ENCODE measurements at regions not wholly inside any gene's neighbourhood (a gene's known extent, or its start where the extent isn't known, plus 50 kb on each side); places are given as distances from the start of the nearest gene placed in this dataset.

DNA sequence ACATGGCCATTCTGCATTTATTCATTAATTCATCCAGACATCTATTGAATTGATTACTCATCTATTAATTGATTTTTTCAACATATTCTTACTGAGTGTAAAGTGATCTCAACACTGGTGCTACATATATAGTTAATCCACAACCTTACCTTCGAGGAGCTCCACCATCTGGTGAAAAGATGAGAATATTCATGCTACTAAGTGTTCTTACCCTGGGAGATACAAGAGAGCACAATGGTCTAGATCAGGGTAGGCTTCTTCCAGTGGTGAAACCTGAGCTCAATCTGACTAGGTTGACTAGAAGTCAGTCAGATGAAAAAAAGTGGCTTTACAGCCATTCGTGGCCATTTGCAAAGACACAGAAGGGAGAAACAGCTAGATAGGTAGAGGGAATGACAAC, 507.4 kb downstream of the ANKRD7 start:
- H3K4me3 ChIP-seq (ENCODE audit: low read depth, low read length): no peak overlapping the region
- TF ChIP-seq, protein P1, sequence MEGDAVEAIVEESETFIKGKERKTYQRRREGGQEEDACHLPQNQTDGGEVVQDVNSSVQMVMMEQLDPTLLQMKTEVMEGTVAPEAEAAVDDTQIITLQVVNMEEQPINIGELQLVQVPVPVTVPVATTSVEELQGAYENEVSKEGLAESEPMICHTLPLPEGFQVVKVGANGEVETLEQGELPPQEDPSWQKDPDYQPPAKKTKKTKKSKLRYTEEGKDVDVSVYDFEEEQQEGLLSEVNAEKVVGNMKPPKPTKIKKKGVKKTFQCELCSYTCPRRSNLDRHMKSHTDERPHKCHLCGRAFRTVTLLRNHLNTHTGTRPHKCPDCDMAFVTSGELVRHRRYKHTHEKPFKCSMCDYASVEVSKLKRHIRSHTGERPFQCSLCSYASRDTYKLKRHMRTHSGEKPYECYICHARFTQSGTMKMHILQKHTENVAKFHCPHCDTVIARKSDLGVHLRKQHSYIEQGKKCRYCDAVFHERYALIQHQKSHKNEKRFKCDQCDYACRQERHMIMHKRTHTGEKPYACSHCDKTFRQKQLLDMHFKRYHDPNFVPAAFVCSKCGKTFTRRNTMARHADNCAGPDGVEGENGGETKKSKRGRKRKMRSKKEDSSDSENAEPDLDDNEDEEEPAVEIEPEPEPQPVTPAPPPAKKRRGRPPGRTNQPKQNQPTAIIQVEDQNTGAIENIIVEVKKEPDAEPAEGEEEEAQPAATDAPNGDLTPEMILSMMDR (conservative IDR thresholded peaks at IDR 0.05; ENCODE audit: low read depth, low read length): no peak
- DNase-seq (ENCODE audit: low read depth): no peak

DNA sequence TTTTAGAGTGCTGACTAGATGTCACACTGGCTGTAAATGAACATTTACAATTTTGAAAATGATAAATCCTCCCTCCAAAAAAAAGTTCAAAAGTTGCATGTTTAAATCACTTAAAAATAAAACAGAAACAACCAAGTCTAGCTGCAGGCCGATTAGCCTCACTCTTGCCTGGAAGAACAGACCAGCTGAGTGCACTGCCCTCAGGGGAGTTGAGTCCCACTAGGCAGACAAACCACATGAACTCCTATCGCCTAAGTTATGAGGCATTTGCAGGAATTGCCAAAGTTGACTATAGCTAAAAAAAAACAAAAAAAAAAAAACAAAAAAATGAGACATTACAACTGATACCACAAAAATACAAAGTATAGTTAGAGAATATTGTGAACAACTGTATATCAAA, 510.0 kb downstream of the ANKRD7 start:
- H3K4me3 ChIP-seq (ENCODE audit: low read depth, low read length): no peak overlapping the region
- TF ChIP-seq, protein P1 (conservative IDR thresholded peaks at IDR 0.05; ENCODE audit: low read depth, low read length): no peak
- DNase-seq (ENCODE audit: low read depth): no peak

DNA sequence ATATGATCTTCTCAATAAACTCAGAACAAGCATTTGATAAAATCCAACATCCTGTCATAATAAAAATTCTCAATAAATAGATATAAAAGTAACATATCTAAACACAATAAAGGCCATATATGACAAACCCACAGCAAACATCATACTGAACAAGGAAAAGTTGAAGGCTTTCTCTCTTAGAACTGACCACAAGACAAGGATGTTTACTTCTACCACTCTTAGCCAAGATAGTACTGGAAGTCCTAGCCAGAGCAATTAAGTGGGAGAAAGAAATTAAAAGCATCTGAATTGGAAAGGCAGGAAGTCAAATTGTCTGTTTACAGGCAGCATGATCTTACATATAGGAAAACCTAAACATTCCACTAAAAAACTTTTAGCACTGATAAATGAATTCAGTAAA, 510.9 kb downstream of the ANKRD7 start:
- TF ChIP-seq, protein P1 (conservative IDR thresholded peaks at IDR 0.05; ENCODE audit: low read depth, low read length): no peak
- H3K4me3 ChIP-seq (ENCODE audit: low read depth, low read length): no peak overlapping the region
- DNase-seq (ENCODE audit: low read depth): no peak

DNA sequence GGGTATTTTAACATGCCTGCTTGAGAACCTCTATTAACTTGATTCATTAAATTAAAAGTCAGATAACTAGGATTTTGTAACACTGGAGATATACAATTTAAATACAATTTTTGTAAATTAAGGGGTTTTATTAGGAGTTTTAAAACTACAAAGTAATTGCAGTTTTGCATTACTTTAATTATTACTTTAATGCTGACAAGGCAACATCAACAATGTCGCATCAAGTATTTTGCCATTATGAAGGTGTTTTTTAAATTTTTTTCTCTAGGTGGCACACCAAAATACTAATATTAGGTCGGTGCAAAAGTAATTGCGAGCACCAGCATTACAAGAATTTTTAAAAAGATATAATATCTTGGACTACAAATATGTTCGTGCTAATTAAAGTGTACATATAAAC, 513.4 kb downstream of the ANKRD7 start:
- no peak overlapping the region for H3K4me3 ChIP-seq (ENCODE audit: low read depth, low read length)
- DNase-seq (ENCODE audit: low read depth): no peak
- TF ChIP-seq, protein P1 (conservative IDR thresholded peaks at IDR 0.05; ENCODE audit: low read depth, low read length): no peak

- no peak for DNase-seq (ENCODE audit: low read depth)
- no peak overlapping the region for H3K4me3 ChIP-seq (ENCODE audit: low read depth, low read length)
- TF ChIP-seq, protein P1 (conservative IDR thresholded peaks at IDR 0.05; ENCODE audit: low read depth, low read length): no peak
These were observed 521.4 kb downstream of the ANKRD7 start for GRCh38 chr7:118745927-118746326.

DNA sequence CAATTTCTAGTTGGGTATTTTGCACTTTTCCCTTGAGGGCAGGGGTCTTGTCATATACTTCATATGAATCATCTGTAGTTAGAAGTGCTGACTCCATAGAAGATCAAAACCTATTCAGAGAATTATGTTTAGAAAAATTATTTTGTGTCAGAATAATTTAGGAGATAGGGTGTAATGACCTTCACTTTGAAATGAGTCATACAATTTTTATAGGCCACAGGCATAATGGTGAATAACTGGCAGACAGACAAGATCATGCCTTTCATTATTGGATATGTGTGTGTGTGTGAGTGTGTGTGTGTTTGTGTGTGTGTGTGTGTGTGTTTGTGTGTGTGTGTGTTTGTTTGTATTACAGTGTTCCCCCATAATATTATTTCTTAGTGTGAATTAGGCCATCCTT, 523.0 kb downstream of the ANKRD7 start:
- TF ChIP-seq, protein P1 (conservative IDR thresholded peaks at IDR 0.05; ENCODE audit: low read depth, low read length): no peak
- DNase-seq (ENCODE audit: low read depth): no peak
- no peak overlapping the region for H3K4me3 ChIP-seq (ENCODE audit: low read depth, low read length)

- DNase-seq (ENCODE audit: low read depth): no peak
- H3K4me3 ChIP-seq (ENCODE audit: low read depth, low read length): no peak overlapping the region
- TF ChIP-seq, protein P1 (conservative IDR thresholded peaks at IDR 0.05; ENCODE audit: low read depth, low read length): no peak
These were observed 529.0 kb downstream of the ANKRD7 start for GRCh38 chr7:118753479-118753878.

Data from choroid plexus epithelial cell (primary cell).